ENCODE measurements at regions not wholly inside any gene's neighbourhood (a gene's known extent, or its start where the extent isn't known, plus 50 kb on each side); places are given as distances from the start of the nearest gene placed in this dataset.
A peak's percentile ranks its signal among the peaks of the same experiment; 100 is the strongest.
"Not testable (repeated sequence)": the region's sequence is repeated elsewhere in the genome, so short reads cannot be mapped to it uniquely, and the experiment has no call there.

DNA sequence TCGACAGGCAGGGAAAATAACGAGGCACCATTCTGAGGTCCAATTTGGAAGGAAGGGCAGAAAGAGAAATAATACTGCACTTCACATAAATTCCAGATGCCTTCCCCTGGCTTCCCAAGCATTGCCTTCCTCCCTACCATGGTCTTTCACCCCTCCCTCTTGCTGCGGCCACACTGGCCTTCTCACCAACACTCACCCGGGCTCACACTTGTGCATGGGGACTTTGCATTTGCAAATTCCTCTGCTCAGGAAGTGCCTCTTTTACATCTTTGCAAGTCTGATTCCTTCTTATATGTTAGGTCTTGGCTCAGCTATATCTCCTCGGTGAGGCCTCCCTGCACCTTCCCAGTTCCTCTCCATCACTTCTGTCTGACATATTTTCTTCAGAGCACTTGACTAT is 199.4 kb downstream of the CHIC2 start:
- ATAC-seq: no peak

DNA sequence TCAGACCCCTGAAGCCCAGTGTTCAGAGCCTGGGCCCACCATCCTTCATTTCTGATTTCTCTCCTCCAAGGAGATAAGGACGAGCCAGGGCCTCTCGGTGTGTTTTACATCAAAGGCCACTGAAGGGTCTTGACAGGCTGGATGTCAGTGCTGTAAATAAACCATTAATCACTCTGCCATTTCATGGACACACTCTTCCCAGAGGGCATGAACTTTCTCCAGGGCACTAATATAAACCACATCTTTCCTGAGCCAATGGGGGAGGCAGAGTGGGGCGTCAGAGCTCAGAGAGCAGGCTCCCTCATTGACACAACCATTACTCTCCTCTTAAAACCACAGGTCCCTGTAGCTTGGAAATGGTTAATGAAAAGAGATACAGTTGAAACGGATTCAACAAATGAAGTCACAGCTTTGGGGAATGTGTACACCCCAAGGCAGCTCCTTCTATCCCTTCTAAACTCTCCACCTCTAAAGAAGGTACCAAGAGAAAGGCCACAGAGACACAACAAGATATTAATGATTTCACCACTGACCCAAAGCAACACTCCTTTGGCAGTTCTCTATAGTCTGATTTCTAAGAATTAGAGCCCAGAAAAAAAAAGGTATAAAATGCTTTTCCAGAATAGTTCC is 200.6 kb downstream of the CHIC2 start:
- ATAC-seq: no peak

DNA sequence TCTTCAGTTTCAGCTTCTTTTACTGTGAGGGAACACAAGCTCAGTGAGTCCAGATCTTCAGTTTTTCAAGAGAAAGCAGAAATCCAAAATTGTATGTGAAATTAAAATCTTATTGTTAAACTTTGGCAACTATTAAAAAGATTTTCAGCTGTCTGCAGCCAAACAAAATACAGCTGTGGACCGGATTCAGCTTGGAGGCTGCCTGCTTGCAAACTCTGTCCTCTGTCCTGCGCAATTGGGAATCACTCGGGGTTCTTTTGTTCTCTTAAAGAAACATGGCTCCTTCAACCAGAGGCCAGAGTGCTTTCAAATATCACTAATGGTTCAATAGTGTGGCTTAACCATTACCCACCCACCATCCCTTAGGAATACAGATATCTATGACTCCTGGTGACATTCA is 201.2 kb downstream of the CHIC2 start:
- no peak for ATAC-seq

DNA sequence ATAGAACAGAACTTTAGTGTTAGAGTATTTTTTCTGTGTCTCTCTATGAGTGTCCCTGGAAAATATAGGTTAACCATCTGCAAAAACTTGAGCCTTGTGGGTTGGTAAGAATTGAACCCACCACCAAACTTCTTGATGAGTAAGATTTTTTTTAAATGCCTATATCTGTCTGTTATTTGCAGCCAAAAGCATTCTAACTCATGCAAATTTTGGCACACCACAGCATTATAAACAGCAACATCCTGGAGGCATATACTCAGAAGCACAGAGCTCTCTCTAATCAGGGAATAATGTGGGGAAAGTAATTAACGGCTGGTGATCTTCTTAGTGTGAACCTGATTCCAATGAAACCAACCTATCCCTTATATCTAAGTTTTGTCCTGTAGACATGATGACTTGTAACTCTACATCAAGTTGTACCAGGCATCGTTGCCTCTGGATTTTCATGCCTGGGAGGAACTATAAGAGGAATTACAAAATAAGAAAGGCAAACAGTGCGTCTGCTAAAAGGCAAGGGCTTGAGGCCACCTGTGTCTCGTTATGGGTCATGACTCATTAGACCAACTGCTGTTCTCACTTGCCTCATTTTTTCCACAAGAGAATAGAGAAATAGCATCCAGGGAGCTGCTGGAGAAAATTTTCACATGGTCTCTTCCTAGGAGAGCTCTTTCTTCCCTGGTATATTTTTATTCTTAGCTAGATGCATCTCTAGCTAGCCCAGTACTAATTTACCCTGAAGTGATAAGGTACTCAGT is 202.4 kb downstream of the CHIC2 start:
- ATAC-seq: no peak

DNA sequence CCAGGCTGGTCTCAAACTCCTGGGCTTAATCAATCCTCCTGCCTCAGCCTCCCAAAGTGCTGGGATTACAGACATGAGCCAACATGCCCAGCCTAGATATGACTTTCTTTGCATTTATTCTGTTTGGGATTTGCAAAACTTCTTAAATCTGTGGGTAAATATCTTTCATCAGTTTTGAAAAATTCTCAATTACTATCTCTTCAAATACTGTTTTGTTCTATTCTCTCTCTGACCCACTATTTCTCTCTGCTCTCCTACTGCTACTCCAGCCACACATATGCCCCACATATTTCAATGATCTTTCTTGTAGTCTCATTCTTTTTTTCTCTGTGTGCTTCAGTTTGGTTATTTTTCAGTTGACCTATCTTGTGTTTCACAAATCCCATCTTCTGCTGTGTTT is 205.1 kb downstream of the CHIC2 start:
- ATAC-seq: no peak

DNA sequence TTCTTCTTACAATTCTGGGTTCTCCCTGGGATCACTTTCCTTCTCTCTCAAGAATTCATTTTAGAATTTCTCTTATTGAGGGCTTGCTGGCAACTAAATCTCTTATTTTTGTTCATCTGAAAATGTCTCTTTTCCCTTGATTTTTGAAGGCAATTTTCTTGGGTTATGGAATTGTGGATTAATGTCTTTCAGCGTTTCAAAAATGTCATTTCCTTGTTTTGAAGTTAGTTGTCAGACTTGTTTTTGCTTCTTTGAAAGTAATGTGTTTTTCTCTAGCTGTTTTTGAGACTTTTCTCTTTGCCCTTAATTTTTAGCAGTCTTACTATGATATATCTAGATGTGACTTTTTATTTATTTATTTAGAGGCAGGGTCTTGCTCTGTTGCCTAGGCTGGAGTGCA is 205.7 kb downstream of the CHIC2 start:
- no peak for ATAC-seq

DNA sequence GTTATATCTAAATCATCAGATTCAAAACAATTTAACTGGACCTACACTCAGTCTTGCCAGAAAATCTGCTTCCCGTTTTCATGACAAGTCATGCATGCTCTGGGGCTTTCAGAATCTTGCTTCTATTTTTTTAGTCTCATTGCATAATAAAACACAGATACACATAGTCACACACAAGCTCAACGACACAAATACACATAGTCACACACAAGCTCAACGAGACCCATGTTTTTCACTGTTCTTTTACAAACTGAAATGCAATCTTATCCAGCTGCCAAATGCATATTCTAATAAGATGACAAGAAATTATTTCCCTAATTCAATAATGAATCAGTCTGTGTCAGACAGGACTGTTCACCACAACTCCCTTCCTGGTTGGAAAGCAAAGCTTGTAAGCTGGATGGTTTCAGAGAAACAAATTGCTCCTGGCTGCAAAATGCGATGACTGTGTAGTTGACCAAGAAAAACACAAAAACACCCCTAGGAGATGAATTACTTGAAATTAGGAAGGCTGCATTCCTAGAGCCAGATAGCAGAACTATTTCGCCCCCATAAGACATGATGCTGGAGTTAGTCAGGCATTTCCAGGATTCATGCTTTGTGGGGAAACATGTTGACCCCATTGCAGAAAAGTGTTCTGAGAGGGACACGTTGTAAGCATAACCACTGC is 208.7 kb downstream of the CHIC2 start:
- peak; percentile 69 for ATAC-seq

DNA sequence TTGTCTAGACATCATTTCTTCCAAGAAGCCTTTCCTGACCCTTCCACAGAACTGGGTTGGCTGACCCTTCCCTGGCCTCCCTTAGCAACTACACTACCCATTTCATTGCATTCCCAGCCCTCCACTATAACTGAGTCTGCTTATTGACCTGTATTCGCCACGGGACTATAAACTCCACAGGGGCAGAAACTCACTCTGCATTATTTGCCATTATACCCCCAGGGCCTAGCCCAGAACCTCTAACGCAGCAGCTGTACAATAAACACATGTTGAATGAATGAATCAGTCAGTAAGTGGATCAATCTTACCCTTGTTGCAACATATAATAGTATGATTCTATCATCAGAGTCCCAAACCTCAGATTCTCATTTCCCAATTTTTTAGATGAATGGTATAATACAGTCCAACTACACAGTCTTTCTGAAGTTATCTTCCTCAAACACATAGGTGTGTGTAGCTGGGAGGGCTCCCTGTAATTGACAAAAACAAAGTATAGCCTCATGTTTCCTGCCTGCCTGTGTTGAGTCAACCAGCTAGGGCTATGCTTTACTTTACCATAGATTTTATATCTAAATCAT is 209.3 kb downstream of the CHIC2 start:
- ATAC-seq: peak; percentile 56

DNA sequence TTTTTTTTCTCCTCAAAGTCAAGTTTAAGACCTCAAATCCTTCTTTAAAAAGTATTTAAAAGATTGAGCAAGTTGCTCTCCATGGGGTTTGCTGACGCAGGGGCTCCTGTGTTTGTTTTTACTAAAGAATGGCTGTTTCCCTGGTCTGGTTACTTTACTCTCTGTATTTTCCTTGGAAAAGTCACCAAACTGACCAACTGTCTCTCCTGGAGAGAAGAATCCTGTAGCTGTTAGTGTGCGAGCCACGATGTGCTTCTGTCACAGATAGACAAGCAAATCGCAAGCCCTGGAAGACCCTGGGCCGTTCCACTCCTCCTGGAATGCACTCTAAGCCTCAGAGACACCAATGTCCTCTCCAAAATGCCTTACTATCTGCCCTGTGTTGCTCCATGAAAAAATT is 212.1 kb downstream of the CHIC2 start:
- no peak for ATAC-seq

DNA sequence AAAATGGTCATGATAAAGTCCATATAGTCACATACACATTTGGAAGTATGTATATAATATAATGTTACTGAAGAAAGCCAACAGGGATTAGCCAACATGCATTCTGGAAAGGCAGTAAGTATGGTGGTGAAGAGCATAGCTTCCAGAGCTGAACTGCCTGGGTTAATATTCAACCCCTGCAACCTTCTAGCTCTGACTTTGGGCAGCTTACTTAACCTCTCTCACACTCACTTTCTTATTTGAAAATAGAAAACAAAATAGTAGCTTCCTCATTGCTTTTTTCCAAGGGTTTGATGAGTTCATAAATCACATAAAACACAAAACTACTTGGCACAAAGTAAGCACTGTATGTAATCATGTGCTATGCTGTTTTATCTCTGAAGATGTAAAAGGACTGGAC is 216.4 kb downstream of the CHIC2 start:
- no peak for ATAC-seq

DNA sequence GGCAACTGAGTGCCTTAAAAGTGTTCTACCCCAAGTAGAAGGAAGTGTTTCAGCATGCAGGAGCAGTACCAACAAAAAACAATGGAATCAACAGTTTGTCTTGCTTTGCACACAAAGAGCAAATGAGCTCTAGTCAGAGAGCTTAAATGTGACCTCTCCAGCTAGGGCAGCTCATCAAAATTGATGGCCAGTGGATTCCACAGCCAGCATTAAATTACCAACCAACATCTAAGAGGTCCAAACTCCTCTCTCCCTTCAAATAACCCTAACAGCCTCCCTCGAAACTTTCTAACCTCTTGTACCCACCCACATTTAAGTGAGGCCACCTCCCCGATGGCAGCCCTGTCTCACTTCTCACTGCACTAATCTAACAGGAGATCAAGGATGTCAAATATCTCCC is 219.9 kb downstream of the CHIC2 start:
- no peak for ATAC-seq

DNA sequence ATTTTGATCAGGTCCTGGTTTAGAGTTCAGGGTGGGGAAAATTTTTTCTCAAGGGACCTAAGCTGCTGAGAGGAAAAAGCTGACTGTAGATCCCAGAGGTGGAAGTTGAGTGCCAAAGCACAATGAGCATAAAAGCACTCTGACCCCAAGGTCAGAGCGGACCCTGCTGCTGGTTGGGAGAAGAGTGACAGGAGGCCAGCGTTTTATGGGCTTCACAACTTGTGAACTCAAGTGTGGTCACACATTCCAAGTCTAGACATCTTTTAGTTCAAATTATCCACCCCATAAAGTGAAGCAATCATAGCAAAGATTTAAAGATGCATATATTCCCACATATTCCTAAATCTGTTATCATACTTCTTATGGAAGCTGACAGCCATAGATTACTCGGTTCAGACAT is 220.3 kb downstream of the CHIC2 start:
- ATAC-seq: no peak

DNA sequence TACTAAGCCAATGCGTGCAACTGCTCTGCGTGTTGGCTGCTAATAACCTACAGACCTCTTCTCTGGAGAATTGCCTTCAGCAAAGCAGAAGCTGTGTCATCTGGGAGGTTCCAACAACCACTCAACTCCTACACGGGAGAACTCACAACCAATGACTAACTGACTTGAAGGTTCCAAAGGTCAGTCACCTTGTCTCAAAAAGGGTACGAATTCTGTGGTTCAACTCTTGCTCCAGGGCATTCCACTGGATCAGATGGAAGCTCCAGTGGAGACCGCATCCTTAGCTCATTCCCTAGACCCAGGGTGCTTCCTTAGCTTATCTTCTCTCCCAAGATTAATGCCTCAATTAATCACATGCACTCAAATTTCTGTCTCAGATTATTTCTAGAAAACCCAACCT is 222.7 kb downstream of the CHIC2 start:
- no peak for ATAC-seq

DNA sequence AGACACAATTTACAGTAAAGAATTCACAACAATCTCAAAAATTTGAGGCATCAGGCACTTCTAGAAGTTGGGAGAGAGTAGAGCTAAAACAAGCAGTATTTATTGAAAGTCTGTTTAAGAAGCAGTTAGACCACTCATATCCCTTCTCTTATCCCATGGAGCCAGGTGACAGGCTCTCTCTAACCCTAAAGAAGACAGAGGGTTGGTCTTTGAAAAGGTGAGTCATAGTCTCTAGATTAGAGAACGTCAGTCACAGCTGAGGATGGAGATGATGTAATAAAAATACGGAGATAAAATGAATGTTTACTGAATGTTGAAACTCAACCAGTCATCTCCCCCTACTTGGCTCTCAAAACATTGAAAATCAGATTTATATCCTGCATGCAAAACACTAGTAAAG is 223.8 kb downstream of the CHIC2 start:
- ATAC-seq: peak; percentile 25

DNA sequence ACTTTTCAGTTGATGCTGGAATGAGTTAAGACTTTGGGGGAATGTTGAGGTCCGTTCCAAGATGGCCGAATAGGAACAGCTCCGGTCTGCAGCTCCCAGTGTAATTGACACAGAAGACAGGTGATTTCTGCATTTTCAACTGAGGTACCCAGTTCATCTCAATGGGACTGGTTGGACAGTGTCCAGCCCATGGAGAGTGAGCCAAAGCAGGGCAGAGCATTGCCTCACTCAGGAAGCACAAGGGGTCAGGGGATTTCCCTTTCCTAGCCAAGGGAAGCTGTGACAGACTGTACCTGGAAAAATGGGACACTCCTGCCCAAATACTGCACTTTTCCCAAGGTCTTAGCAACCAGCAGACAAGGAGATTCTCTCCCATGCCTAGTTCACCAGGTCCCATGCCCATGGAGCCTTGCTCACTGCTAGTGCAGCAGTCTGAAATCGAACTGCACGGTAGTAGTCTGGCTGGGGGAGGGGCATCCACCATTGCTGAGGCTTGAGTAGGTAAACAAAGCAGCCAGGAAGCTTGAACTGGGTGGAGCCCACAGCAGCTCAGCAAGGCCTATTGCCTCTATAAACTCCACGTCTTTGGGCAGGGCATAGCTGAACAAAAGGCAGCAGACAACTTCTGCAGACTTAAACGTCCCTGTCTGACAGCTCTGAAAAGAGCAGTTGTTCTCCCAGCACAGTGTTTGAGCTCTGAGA is 231.0 kb downstream of the CHIC2 start:
- ATAC-seq: not testable (repeated sequence)

DNA sequence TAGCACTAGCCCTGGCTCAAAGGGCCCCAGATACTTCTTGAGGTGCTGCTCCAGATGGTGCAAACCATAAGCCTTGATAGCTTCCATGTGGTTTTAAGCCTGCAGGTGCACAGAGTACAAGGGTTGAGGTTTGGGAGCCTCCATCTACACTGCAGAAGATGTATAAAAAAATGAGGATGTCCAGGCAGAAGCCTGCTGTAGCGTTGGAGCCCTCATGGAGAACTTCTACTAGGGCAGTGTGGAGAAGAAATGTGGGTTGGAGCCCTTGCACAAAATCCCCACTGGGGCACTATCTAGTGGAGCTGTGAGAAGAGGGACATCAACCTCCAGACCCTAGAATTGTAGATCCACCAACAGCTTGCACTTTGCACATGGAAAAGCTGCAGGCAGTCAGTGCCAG is 231.9 kb downstream of the CHIC2 start:
- no peak for ATAC-seq

DNA sequence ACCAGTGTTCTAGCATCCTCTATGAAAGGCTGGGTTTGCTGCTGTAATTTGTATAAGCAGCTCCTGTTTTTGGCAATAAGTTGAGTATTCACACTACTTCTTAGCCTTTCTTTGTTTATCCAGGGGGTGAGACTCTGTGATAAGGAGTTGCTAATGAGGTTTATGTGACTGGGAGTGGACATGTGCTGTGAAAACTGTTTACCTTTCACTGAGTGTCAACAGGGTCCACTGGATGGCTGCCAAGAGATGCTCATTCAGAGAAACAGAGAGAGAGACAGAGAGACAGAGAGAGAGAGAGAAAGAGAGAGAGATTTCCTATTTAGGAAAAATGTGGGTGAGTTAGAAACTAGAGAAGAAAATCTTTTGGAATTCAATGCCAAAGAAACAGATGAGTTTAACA is 233.9 kb downstream of the CHIC2 start:
- ATAC-seq: no peak

DNA sequence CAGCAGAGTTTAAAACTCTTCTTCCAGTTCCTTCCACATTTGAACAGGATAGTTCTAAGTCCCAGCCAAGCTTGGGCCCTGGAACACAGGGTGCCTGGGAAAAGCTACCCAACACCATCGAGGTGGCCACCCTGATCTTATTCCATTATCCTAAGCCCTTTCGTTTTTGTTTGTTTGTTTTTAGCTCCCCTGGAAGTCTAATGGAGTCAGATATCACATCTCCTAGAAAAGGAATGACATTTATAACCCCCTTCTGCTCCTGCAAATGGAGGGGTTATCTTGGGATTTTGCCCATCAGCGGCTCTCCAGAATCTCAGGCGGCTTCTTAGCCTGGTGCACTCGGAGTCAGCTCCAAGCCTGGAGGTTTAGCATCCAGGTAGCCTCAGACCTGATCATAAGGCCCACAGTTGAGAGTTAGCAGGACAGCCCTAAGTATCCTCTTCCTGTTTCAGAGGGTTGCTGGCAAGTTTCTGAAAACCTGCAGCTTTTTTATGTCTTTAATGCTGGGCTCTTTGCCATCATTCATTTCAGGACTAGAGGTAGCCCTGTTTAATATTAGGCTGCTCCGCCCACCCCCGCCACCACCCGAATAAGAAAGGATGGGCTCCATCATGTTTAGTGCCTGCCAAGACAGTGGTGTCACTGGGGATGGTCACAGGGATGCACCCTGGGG is 230.0 kb upstream of the LNX1 start:
- no peak for ATAC-seq

DNA sequence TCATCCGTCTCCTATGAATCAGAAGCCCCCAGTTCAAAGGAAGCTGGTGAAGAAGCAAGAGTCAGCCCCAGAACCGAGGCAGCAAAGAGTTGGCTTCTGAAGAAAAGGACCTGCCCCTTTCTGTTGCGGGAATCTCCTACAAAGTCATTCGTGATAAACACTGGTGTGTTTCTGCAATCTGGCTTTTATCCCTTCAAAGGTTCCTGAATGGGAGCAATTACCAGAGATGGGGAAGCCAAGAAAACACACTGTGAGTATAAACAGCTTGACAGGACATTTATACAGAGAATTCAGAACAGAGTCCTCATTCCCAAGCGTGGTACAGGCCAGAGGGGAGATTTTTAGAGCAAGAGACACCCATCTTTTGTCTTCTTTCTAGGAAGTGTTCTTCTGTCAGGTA is 226.8 kb upstream of the LNX1 start:
- ATAC-seq: no peak

DNA sequence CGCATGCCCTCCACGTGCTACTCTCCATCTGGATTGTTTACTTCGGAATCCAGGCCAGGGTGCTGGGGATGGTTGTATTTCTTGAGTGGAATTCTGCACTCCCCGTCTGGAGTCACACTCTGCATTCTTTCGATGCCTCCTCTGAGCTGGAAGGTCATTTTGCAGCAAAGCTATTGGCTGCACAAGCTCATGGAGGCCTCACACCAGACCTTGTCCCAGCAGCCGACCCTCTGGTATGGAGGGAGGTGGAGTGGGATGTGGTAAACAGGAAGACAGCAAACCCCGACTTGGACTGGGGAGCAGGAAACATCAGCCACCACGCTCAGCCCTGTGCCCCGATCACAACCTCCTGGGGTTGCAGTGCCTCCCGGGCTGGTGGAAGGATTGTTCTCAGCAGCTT is 225.3 kb upstream of the LNX1 start:
- no peak for ATAC-seq

DNA sequence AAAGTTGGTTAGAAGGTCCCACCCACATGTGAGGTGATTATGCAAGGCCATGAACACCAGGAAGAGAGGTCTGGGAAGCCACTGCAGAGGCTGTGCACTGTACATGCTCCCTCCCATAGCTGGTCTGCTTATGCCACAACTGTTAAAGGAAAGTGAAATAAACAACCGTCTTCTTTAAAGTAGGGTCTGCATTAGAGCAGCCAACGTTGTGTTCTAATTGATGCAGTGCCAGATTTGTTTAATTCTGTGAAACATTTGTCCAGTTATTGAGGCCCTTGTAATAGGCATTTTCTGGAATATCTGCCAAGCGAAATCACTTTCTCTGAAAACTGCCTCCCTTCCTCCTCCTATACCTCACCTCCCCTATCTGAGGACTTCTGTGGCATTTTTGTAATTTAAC is 224.0 kb upstream of the LNX1 start:
- no peak for ATAC-seq

DNA sequence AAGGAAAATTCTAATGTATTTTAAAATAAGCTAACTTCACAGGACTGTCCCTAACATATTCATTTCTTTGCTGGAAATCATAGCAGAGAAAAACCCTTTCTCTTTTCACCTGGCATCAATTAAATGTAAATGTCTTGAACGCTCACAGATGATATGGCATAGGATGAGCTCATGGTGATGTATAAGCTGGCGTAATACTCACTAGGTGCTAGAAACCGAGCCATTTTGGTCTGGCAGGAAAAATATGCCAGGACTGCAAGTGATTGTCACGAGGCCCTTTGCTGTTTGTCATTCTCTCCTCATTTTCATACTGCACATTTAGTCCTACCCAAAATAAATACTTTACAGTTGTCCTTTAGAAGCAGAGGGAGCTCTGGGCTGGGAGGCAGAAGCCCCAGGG is 222.7 kb upstream of the LNX1 start:
- ATAC-seq: no peak

DNA sequence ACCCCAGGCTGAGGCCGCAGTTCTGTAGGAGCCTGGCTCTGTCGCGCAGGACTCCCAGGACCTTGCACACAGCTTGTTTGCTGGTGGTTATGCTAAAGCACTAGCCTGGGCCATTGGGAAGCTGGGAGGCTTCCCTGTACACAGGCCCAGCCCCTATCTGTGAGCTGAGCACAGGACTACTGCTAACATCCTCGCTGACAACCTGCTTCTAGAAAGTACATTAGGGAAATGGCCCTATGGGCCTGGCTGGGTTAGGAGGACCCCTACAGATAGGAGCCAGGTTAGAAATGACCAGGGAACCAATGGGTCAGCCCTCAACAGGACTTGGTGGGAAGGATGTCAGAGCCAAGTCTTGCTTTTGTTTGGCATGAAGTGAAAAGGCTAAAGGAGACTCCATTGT is 219.4 kb upstream of the LNX1 start:
- ATAC-seq: no peak
